ENCODE measurements at regions not wholly inside any gene's neighbourhood (a gene's known extent, or its start where the extent isn't known, plus 50 kb on each side); places are given as distances from the start of the nearest gene placed in this dataset.

DNA sequence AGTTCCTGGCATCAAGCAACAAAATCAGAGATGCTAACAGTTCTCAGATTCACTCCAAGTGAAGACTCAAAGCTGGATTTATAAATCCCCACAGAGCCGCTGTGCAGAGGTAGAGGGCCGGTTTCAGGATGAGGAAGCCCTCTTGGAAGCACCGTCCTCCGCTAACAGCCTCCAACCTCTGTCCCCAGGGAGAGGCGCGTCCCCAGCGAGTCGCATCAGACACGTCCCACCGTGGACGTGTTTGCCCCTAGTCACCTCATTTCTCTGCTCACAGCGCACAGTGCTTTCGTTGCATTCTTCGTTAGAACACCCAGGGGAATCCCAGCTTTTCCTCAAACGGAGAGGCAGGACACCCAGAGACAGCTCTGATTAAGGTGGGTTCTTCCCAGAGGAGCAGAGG is 642.9 kb downstream of the BRD1 start:
- H3K27me3 Mint-ChIP-seq, result peaks cover 7% of the 10 kb centered on the region
- H3K36me3 ChIP-seq (replicated peaks in 1 of 2; ENCODE audit: control extremely low read depth in 1 of 2, control insufficient read depth in 1 of 2, extremely low read depth in 1 of 2, insufficient read depth in 2 of 2, low read length in 1 of 2), result no peaks in the 10 kb centered on the region
- H3K4me3 Mint-ChIP-seq, result no peak overlapping the region
- intact Hi-C loops (cut with micrococcal nuclease), result no loop called here
- H3K79me2 ChIP-seq (ENCODE audit: control insufficient read depth, insufficient read depth, low read length), result no peaks in the 10 kb centered on the region
- no peaks in the 10 kb centered on the region for H4K20me1 ChIP-seq (ENCODE audit: control insufficient read depth, insufficient read depth, low read length, poor library complexity, severe bottlenecking)
- no peak for ATAC-seq (ENCODE audit: low read depth)
- H3K9me3 ChIP-seq (ENCODE audit: control extremely low read depth in 1 of 3, control insufficient read depth in 2 of 3, insufficient read depth in 1 of 3, low read length in 2 of 3), result peaks cover 0 to 34% (median 0%) of the 10 kb centered on the region in 3 donors
- DNase-seq, result no peak
- 90% methylated on average over 14 of the region's 15 CpGs for WGBS (ENCODE audit: insufficient coverage)
- H3K27ac ChIP-seq (ENCODE audit: low read length in 2 of 2), result no peak overlapping the region
- POLR2A ChIA-PET, result no interaction called here
- H3K9ac ChIP-seq (ENCODE audit: low read length), result no peak overlapping the region
- H3K4me1 ChIP-seq (ENCODE audit: control insufficient read depth in 2 of 2, insufficient read depth in 2 of 2, low read length in 2 of 2), result no peaks in the 10 kb centered on the region
- TF ChIP-seq, protein P1, sequence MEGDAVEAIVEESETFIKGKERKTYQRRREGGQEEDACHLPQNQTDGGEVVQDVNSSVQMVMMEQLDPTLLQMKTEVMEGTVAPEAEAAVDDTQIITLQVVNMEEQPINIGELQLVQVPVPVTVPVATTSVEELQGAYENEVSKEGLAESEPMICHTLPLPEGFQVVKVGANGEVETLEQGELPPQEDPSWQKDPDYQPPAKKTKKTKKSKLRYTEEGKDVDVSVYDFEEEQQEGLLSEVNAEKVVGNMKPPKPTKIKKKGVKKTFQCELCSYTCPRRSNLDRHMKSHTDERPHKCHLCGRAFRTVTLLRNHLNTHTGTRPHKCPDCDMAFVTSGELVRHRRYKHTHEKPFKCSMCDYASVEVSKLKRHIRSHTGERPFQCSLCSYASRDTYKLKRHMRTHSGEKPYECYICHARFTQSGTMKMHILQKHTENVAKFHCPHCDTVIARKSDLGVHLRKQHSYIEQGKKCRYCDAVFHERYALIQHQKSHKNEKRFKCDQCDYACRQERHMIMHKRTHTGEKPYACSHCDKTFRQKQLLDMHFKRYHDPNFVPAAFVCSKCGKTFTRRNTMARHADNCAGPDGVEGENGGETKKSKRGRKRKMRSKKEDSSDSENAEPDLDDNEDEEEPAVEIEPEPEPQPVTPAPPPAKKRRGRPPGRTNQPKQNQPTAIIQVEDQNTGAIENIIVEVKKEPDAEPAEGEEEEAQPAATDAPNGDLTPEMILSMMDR (IDR thresholded peaks at IDR 0.05), result no peak
- TF ChIP-seq EZH2 (IDR thresholded peaks at IDR 0.05; ENCODE audit: borderline replicate concordance, insufficient read depth, low read depth, low read length, poor library complexity, severe bottlenecking), result no peak
- H2AFZ ChIP-seq (ENCODE audit: insufficient read depth, low read depth, low read length, poor library complexity, severe bottlenecking), result no peak overlapping the region
- CTCF ChIA-PET, result no interaction called here
- no peaks in the 10 kb centered on the region for H3K27me3 ChIP-seq (replicated peaks in 1 of 4; ENCODE audit: control extremely low read depth in 1 of 4, control insufficient read depth in 3 of 4, insufficient read depth in 4 of 4, low read length in 3 of 4)
- H3K27ac Mint-ChIP-seq, result no peak overlapping the region
- H3K4me3 ChIP-seq (ENCODE audit: control extremely low read depth in 1 of 5, extremely low read depth in 1 of 5, insufficient read depth in 1 of 5, low read depth in 2 of 5, low read length in 4 of 5), result no peak overlapping the region
- no peaks in the 10 kb centered on the region for H3K9me3 Mint-ChIP-seq (ENCODE audit: insufficient read depth)
- no peaks in the 10 kb centered on the region for H3K4me1 Mint-ChIP-seq
- H3K4me2 ChIP-seq (replicated peaks; ENCODE audit: low read depth, low read length, poor library complexity, severe bottlenecking), result no peak overlapping the region

- DNase-seq (no peak), ATAC-seq (ENCODE audit: low read depth) (no peak)
- H4K20me1 ChIP-seq (ENCODE audit: control insufficient read depth, insufficient read depth, low read length, poor library complexity, severe bottlenecking), result no peaks in the 10 kb centered on the region
- no peaks in the 10 kb centered on the region for H3K36me3 ChIP-seq (replicated peaks in 1 of 2; ENCODE audit: control extremely low read depth in 1 of 2, control insufficient read depth in 1 of 2, extremely low read depth in 1 of 2, insufficient read depth in 2 of 2, low read length in 1 of 2)
- H3K4me2 ChIP-seq (replicated peaks; ENCODE audit: low read depth, low read length, poor library complexity, severe bottlenecking), result no peak overlapping the region
- Mint-ChIP-seq H3K4me3 (no peak overlapping the region), H3K27ac (no peak overlapping the region), H3K9me3 (ENCODE audit: insufficient read depth) (no peaks in the 10 kb centered on the region), H3K4me1 (no peaks in the 10 kb centered on the region), H3K27me3 (peaks cover 7% of the 10 kb centered on the region)
- H3K27ac ChIP-seq (ENCODE audit: low read length in 2 of 2), result no peak overlapping the region
- H3K9me3 ChIP-seq (ENCODE audit: control extremely low read depth in 1 of 3, control insufficient read depth in 2 of 3, insufficient read depth in 1 of 3, low read length in 2 of 3), result peaks cover 0 to 34% (median 0%) of the 10 kb centered on the region in 3 donors
- POLR2A ChIA-PET, result no interaction called here
- CTCF ChIA-PET, result no interaction called here
- WGBS (ENCODE audit: insufficient coverage), result 85% methylated on average over 26 of the region's 26 CpGs
- TF ChIP-seq EZH2 (IDR thresholded peaks at IDR 0.05; ENCODE audit: borderline replicate concordance, insufficient read depth, low read depth, low read length, poor library complexity, severe bottlenecking), result no peak
- TF ChIP-seq, protein P1 (IDR thresholded peaks at IDR 0.05), result no peak
- no peak overlapping the region for H2AFZ ChIP-seq (ENCODE audit: insufficient read depth, low read depth, low read length, poor library complexity, severe bottlenecking)
- intact Hi-C loops (cut with micrococcal nuclease), result no loop called here
- no peak overlapping the region for H3K9ac ChIP-seq (ENCODE audit: low read length)
- H3K27me3 ChIP-seq (replicated peaks in 1 of 4; ENCODE audit: control extremely low read depth in 1 of 4, control insufficient read depth in 3 of 4, insufficient read depth in 4 of 4, low read length in 3 of 4), result no peaks in the 10 kb centered on the region
- H3K4me1 ChIP-seq (ENCODE audit: control insufficient read depth in 2 of 2, insufficient read depth in 2 of 2, low read length in 2 of 2), result no peaks in the 10 kb centered on the region
- no peak overlapping the region for H3K4me3 ChIP-seq (ENCODE audit: control extremely low read depth in 1 of 5, extremely low read depth in 1 of 5, insufficient read depth in 1 of 5, low read depth in 2 of 5, low read length in 4 of 5)
- no peaks in the 10 kb centered on the region for H3K79me2 ChIP-seq (ENCODE audit: control insufficient read depth, insufficient read depth, low read length)
Measured at GRCh38 chr22:49183826-49184216, 643.9 kb downstream of the BRD1 start.
